ENCODE measurements at regions not wholly inside any gene's neighbourhood (a gene's known extent, or its start where the extent isn't known, plus 50 kb on each side); places are given as distances from the start of the nearest gene placed in this dataset.
"Not testable (repeated sequence)": the region's sequence is repeated elsewhere in the genome, so short reads cannot be mapped to it uniquely, and the experiment has no call there.

DNA sequence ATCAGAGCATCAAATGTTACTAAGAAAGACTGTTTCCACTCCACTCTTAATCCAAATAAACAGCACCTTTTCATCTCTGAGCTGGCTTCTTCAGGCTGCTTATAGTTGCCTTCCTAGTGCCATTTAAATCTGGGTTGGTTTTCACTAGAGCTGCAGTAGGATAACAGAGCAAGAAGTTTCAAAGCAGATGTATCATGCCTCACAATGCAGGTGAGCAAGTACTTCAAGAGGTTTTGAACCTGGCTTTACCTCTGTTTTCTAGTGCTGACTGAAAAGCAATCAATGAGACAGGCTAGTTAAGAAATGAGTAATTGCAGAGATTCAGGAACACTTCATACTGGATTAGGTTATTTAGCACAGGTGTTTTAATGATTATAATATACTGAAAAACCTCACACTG lies 147.7 kb upstream of the SATB1 start:
- Histone ChIP-seq H3K27me3 (ENCODE audit: control insufficient read depth, insufficient read depth, low read length) (no peaks in the 10 kb centered on the region), H3K9me3 (ENCODE audit: control insufficient read depth, low read length) (no peaks in the 10 kb centered on the region), H3K9ac (ENCODE audit: low read length) (no peak overlapping the region), H3K36me3 (ENCODE audit: control insufficient read depth, insufficient read depth, low read length) (no peaks in the 10 kb centered on the region), H3K4me1 (ENCODE audit: control insufficient read depth, insufficient read depth, low read length) (no peaks in the 10 kb centered on the region), H3K4me3 (ENCODE audit: low read length) (no peak overlapping the region)

GRCh38 chr3:18567293-18567692 lies 142.2 kb upstream of the SATB1 start:
- no peaks in the 10 kb centered on the region for H3K9me3 ChIP-seq (ENCODE audit: control insufficient read depth, low read length)

DNA sequence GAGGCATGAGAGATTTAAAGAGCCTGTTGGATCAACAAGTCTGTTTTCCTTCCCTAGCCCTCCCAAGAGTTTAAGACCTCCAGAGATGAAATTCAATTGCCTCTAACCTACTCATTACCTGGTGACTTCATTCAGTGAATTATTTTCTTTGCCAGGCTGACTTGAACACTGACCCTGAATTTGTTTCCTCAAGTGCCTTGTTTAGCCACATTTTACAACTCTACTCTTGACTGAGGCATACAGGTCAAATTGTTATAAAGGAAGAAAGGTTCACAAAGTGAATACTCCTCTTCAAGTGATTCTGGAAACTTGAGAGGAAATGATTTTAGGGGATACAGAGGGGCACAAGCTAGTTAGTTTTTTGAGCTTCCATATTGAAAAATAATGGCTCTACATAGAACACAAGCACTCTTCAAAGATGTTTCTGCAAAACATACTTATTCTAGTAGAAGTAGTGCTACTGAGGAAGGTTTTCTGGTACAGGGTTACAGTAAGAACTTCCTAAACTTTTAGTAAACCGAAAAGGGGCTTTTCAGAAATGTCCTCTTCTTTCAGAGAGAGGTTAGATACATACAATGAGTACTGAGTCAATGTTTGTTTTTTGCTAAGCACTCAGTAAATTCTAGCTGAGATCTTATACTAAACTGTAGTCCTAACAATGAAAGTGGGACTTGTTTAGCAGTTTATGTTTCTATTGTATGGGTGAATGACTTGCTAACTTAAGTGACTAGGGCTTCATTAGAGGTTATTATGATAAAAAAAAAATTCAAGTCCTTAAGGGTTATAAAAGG lies 137.4 kb upstream of the SATB1 start:
- Histone ChIP-seq H3K4me1 (ENCODE audit: control insufficient read depth, insufficient read depth, low read length) (peaks cover 6% of the 10 kb centered on the region), H3K9ac (ENCODE audit: low read length) (no peak overlapping the region), H3K4me3 (ENCODE audit: low read length) (no peak overlapping the region), H3K27me3 (ENCODE audit: control insufficient read depth, insufficient read depth, low read length) (no peaks in the 10 kb centered on the region), H3K36me3 (ENCODE audit: control insufficient read depth, insufficient read depth, low read length) (no peaks in the 10 kb centered on the region), H3K9me3 (ENCODE audit: control insufficient read depth, low read length) (no peaks in the 10 kb centered on the region)

More at GRCh38 chr3:18567293-18567692, 142.2 kb upstream of the SATB1 start:
- H3K9ac ChIP-seq (ENCODE audit: low read length), result no peak overlapping the region
- no peak overlapping the region for H3K4me3 ChIP-seq (ENCODE audit: low read length)
- no peaks in the 10 kb centered on the region for H3K4me1 ChIP-seq (ENCODE audit: control insufficient read depth, insufficient read depth, low read length)
- no peaks in the 10 kb centered on the region for H3K27me3 ChIP-seq (ENCODE audit: control insufficient read depth, insufficient read depth, low read length)
- no peaks in the 10 kb centered on the region for H3K36me3 ChIP-seq (ENCODE audit: control insufficient read depth, insufficient read depth, low read length)

DNA sequence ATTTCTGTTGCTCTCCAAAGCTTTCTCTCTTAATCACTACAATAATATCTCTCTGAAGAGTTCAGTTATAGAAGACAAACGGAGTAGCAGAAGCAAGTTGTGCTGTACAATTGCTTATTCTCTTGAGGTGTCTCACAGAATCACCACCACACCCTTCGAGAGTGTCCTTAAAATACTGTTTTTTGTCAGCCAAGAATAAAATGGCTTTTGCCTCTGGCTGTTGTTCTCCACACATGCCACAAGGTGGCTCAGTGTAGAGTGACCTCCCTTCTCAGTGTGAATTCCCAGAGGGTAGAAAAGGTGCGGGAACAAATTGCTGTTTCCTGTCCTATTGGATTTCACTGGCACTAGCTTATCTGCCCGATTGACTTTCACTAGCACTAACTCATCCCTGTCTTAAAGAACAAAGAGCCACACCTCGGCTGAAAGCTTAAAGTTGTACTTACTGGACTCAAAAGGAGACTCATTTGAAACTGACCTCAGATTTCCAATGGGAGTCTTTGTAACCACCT lies 134.2 kb upstream of the SATB1 start:
- Histone ChIP-seq H3K36me3 (ENCODE audit: control insufficient read depth, insufficient read depth, low read length) (no peaks in the 10 kb centered on the region), H3K9me3 (ENCODE audit: control insufficient read depth, low read length) (no peaks in the 10 kb centered on the region), H3K27me3 (ENCODE audit: control insufficient read depth, insufficient read depth, low read length) (no peaks in the 10 kb centered on the region), H3K4me3 (ENCODE audit: low read length) (no peak overlapping the region), H3K4me1 (ENCODE audit: control insufficient read depth, insufficient read depth, low read length) (peaks cover 12% of the 10 kb centered on the region), H3K9ac (ENCODE audit: low read length) (peak overlapping the region; percentile 30)

- Histone ChIP-seq H3K27me3 (ENCODE audit: control insufficient read depth, insufficient read depth, low read length) (no peaks in the 10 kb centered on the region), H3K9ac (ENCODE audit: low read length) (no peak overlapping the region), H3K4me1 (ENCODE audit: control insufficient read depth, insufficient read depth, low read length) (peaks cover 12% of the 10 kb centered on the region), H3K9me3 (ENCODE audit: control insufficient read depth, low read length) (no peaks in the 10 kb centered on the region), H3K4me3 (ENCODE audit: low read length) (no peak overlapping the region), H3K36me3 (ENCODE audit: control insufficient read depth, insufficient read depth, low read length) (no peaks in the 10 kb centered on the region)
Observed at GRCh38 chr3:18558507-18558906, 133.4 kb upstream of the SATB1 start.

DNA sequence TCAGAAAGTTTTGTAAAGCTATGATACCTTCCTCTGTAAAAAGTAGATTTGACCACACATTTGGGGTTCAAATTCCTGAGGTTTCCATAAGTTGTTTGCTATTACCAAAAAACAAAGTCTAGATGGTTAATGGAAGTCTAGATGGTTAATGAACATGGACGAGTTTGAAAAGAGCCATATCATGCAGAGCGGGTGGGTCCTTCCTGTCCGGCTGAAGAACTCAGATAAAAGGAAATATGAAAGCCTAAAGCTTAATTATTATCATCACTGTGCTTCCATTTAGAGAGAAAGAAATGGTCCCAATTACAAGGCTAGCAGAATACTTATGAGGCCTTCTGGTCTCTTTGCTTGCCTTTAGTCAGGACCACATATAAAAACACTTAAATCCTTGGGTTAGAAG lies 132.1 kb upstream of the SATB1 start:
- H3K4me1 ChIP-seq (ENCODE audit: control insufficient read depth, insufficient read depth, low read length), result peaks cover 12% of the 10 kb centered on the region
- H3K9ac ChIP-seq (ENCODE audit: low read length), result no peak overlapping the region
- no peaks in the 10 kb centered on the region for H3K27me3 ChIP-seq (ENCODE audit: control insufficient read depth, insufficient read depth, low read length)
- H3K4me3 ChIP-seq (ENCODE audit: low read length), result no peak overlapping the region
- H3K9me3 ChIP-seq (ENCODE audit: control insufficient read depth, low read length), result no peaks in the 10 kb centered on the region
- H3K36me3 ChIP-seq (ENCODE audit: control insufficient read depth, insufficient read depth, low read length), result no peaks in the 10 kb centered on the region

DNA sequence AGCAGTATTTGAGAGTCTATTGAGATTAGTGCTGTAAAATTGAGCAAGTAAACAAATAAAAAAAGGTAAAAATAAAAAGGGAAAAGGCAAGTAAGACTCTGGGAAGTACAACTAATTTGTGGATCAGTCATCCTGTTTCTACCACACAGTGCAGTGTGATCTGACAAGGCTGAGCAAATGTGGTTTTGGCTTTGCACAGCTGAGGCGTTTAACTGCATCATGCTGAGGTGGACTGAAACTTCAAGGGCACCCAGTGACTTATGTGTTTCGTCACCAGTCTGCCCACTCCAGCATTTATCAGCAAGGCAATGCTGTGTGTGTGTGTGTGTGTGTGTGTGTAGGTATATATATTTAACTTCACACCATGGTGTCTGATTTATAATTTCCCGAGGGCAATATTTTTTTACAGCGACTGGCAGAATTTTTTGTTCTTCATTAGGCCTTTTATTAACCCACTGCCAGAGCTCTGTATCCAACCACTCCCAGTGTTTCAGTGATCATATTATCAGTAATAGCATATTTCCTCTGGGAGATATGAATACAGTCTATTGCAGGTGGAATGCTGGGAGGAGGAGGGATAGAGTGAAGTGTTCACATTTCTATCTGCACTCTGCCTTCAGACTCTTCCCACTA lies 131.5 kb upstream of the SATB1 start:
- Histone ChIP-seq H3K9ac (ENCODE audit: low read length) (no peak overlapping the region), H3K9me3 (ENCODE audit: control insufficient read depth, low read length) (no peaks in the 10 kb centered on the region), H3K4me3 (ENCODE audit: low read length) (no peak overlapping the region), H3K4me1 (ENCODE audit: control insufficient read depth, insufficient read depth, low read length) (peaks cover 12% of the 10 kb centered on the region), H3K27me3 (ENCODE audit: control insufficient read depth, insufficient read depth, low read length) (no peaks in the 10 kb centered on the region), H3K36me3 (ENCODE audit: control insufficient read depth, insufficient read depth, low read length) (no peaks in the 10 kb centered on the region)

- Histone ChIP-seq H3K36me3 (ENCODE audit: control insufficient read depth, insufficient read depth, low read length) (no peaks in the 10 kb centered on the region), H3K4me3 (ENCODE audit: low read length) (no peak overlapping the region), H3K4me1 (ENCODE audit: control insufficient read depth, insufficient read depth, low read length) (peaks cover 12% of the 10 kb centered on the region), H3K9ac (ENCODE audit: low read length) (no peak overlapping the region), H3K27me3 (ENCODE audit: control insufficient read depth, insufficient read depth, low read length) (no peaks in the 10 kb centered on the region), H3K9me3 (ENCODE audit: control insufficient read depth, low read length) (no peaks in the 10 kb centered on the region)
Observed at GRCh38 chr3:18556001-18556408, 130.9 kb upstream of the SATB1 start.

- not testable (repeated sequence) for H3K9ac ChIP-seq (ENCODE audit: low read length); H3K4me3 ChIP-seq (ENCODE audit: low read length); H3K36me3 ChIP-seq (ENCODE audit: control insufficient read depth, insufficient read depth, low read length); H3K27me3 ChIP-seq (ENCODE audit: control insufficient read depth, insufficient read depth, low read length); H3K4me1 ChIP-seq (ENCODE audit: control insufficient read depth, insufficient read depth, low read length); H3K9me3 ChIP-seq (ENCODE audit: control insufficient read depth, low read length)
Observed at GRCh38 chr3:18552579-18553105, 127.5 kb upstream of the SATB1 start.

GRCh38 chr3:18546632-18547031 lies 121.5 kb upstream of the SATB1 start:
- Histone ChIP-seq H3K9me3 (ENCODE audit: control insufficient read depth, low read length) (no peaks in the 10 kb centered on the region), H3K9ac (ENCODE audit: low read length) (no peak overlapping the region), H3K4me3 (ENCODE audit: low read length) (no peak overlapping the region), H3K36me3 (ENCODE audit: control insufficient read depth, insufficient read depth, low read length) (no peaks in the 10 kb centered on the region), H3K4me1 (ENCODE audit: control insufficient read depth, insufficient read depth, low read length) (no peaks in the 10 kb centered on the region), H3K27me3 (ENCODE audit: control insufficient read depth, insufficient read depth, low read length) (no peaks in the 10 kb centered on the region)

DNA sequence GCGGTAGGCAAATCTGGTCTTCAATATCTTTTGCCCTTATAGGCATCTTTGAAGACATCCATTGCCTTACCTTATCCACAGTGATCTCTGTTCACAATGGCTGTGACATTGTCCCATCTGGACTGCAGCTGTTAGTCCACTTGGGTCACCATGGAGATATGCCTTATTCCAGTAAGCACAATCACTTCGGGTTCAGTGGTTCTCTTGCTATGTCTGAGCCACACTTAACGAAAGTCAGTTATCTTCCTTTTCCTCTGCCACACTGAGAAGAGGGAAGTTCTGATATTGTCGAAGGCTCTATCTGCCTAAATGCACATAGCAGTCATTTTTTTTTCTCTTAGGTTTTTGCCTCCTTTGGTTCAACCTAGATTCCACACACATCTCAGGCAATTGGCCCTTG lies 119.0 kb upstream of the SATB1 start:
- Histone ChIP-seq H3K27me3 (ENCODE audit: control insufficient read depth, insufficient read depth, low read length) (no peaks in the 10 kb centered on the region), H3K36me3 (ENCODE audit: control insufficient read depth, insufficient read depth, low read length) (no peaks in the 10 kb centered on the region), H3K4me1 (ENCODE audit: control insufficient read depth, insufficient read depth, low read length) (no peaks in the 10 kb centered on the region), H3K9ac (ENCODE audit: low read length) (no peak overlapping the region), H3K4me3 (ENCODE audit: low read length) (no peak overlapping the region), H3K9me3 (ENCODE audit: control insufficient read depth, low read length) (no peaks in the 10 kb centered on the region)

- no peaks in the 10 kb centered on the region for H3K4me1 ChIP-seq (ENCODE audit: control insufficient read depth, insufficient read depth, low read length)
- no peaks in the 10 kb centered on the region for H3K9me3 ChIP-seq (ENCODE audit: control insufficient read depth, low read length)
- no peak overlapping the region for H3K9ac ChIP-seq (ENCODE audit: low read length)
- H3K36me3 ChIP-seq (ENCODE audit: control insufficient read depth, insufficient read depth, low read length), result no peaks in the 10 kb centered on the region
- no peaks in the 10 kb centered on the region for H3K27me3 ChIP-seq (ENCODE audit: control insufficient read depth, insufficient read depth, low read length)
- no peak overlapping the region for H3K4me3 ChIP-seq (ENCODE audit: low read length)
Observed at GRCh38 chr3:18538463-18539230, 113.5 kb upstream of the SATB1 start.
